Loucy (cell line): ENCODE measurements at regions not wholly inside any gene's neighbourhood (a gene's known extent, or its start where the extent isn't known, plus 50 kb on each side); places are given as distances from the start of the nearest gene placed in this dataset.
"Not testable (repeated sequence)": the region's sequence is repeated elsewhere in the genome, so short reads cannot be mapped to it uniquely, and the experiment has no call there.

Source experiments
- CTCF ChIP-seq: fragments of 200-600 bp; sonication (generic); conservative IDR thresholded peaks from 2 replicates; pipeline ENCODE4 v1.5.1; 2014; ENCODE audit warnings: mild to moderate bottlenecking, antibody characterized with exemption, low read length
- EZH2phosphoT487 ChIP-seq: fragments of 200-600 bp; IDR thresholded peaks from 2 replicates; pipeline ENCODE4 v1.6.1; 2018; ENCODE audit warnings: antibody characterized with exemption, mild to moderate bottlenecking, moderate library complexity, borderline replicate concordance

- not testable (repeated sequence) for TF ChIP-seq CTCF, EZH2phosphoT487
Observed at GRCh38 chr18:43987061-43987460, 693.6 kb upstream of the SETBP1 start.
